HG03103 (cell line): ENCODE measurements at regions not wholly inside any gene's neighbourhood (a gene's known extent, or its start where the extent isn't known, plus 50 kb on each side); places are given as distances from the start of the nearest gene placed in this dataset.

ENCODE experiments used
- ATAC-seq: cut with Tn5 transposase; IDR thresholded peaks from one replicate; pipeline ENCODE4 v1.9.1; 2021; ENCODE audit warnings: low read depth; ENCODE audit not compliant: unreplicated experiment

DNA sequence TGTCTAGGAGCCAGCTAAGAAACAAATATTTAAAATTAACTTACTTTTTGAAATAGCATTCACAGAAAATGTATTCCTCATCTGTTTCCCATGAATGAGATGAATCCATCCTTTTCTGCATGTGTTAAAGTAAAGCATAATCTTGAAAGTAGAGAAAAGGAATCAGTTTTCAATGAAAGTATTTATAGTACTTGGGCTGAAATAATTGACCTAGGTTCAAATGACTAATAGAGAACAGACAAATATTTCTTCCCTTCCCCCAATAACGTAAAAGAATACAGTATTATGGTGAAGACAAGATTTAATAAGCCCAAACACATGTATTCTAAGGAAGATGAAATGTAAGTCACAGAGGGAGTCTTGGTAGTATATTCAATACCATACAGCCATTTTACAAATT lies 403.5 kb downstream of the ZNF608 start:
- ATAC-seq: no peak

DNA sequence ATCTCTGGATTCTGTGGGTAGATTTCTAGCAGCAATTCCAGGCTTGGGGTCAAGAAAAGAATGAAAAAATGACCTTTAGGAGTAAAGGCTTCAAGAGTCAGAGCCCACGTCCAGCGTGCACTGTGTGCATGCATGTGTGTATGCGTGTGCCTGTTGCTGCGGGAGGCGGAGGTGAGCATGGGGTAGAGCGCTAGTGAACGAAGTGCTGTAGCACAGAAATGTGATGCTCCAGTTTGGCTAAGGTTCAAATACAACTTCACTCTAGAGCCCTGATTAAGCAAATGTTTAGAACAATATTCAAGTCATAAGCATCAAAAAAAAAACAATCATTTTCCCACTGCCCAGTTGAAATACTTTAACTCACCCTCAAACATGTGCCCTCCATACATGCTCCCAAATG lies 403.9 kb downstream of the ZNF608 start:
- no peak for ATAC-seq

DNA sequence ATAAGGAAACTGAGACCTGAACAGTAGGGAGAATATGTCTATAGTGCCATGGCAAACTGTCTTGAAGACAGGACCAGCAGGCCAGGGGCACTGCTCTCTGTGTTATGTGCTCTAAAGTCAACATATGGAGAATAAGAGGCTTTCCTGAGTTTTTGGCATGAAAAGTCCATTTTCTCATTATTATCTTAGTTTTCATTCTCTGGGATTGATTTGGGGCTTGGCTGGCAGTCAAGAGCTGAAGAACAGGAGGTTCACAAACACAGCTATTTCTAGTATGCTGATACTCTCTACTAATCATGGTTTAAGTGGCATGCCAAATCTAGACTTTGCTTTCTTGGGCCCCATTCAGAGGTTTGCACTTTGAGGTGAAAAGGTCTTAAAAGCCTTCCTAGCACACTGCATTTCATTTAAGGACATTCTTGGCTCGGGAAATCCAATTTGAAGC lies 404.4 kb downstream of the ZNF608 start:
- ATAC-seq: no peak

GRCh38 chr5:124341066-124341858 lies 405.2 kb downstream of the ZNF608 start:
- no peak for ATAC-seq

DNA sequence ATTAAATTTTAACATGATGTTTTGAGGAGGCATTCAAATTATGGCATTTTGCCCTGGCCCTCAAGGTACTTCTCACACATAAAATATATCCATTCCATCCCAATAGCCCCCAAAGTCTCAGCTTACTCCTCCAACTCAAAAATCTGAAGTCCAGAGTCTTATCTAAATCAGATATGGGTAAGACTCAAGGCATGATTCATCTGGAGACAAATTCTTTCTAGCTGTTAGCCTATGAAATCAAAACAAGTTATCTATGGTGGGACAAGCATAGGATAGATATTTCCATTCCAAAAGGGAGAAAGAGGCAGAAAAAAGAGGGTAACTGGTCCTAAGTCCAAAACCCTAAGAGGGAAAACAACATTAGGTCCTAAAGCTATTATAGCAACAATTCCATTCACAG lies 408.4 kb downstream of the ZNF608 start:
- ATAC-seq: no peak

GRCh38 chr5:124333298-124333979 lies 413.0 kb downstream of the ZNF608 start:
- no peak for ATAC-seq

DNA sequence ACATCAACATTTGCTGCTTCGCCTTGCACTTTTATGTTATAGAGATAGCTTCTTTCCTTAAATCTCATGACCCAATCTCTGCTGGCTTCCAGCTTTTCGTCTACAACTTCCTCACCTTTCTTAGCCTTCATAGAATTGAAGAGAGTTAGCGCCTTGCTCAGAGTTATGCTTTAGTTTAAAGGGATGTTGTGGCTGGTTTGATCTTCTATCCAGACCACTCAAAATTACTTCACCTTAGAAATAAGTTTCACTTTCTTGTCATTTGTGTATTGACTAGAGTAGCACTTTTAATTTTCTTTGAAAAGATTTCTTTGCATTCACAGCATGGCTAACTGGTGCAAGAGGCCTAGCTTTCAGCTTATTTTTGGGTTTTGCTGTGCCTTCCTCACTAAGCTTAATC lies 414.2 kb downstream of the ZNF608 start:
- no peak for ATAC-seq

DNA sequence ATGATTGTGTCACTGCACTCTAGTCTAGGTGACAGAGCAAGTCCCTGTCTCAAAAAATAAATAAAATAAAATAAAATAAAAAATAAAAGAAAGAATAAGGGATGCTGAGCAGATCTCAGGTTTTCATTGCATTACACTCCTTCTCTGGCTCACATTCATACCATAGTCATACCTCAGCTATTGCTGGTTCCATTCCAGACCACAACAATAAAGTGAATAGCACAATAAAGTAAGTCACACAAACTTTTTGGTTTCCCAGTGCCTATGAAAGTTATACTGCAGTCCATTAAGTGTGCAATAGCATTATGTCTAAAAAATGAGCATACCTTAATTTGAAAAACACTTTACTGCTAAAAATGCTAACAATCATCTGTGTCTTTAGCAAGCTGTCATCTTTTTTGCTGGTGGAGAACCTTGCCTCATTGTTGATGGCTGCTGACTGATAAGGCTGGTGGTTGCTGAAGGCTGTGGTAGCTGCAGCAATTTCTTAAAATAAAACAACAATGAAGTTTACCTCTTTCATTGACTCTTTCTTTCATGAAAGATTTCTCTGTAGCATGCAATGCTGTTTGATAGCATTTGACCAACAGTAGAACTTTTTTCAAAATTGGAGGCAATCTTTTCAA lies 415.7 kb downstream of the ZNF608 start:
- ATAC-seq: no peak

DNA sequence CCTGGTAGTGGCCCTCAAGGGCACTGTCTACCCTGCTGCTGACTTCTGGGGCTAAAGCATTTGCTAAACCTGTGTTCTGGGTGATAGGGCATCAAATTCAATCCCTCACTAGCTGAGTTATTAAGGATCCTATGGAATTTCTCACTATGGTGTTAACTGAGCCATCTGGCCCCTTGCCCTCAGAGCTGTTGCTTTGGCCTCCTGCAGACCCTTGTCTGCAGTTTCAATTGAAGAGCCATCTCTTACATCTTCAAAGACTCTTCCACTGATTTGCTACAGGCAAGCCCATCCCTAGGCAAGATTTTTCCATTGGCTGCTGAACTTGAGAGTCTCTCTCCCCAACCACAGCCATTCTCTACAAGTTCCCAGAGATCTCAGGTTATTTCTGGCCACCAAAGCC lies 418.2 kb downstream of the ZNF608 start:
- no peak for ATAC-seq

DNA sequence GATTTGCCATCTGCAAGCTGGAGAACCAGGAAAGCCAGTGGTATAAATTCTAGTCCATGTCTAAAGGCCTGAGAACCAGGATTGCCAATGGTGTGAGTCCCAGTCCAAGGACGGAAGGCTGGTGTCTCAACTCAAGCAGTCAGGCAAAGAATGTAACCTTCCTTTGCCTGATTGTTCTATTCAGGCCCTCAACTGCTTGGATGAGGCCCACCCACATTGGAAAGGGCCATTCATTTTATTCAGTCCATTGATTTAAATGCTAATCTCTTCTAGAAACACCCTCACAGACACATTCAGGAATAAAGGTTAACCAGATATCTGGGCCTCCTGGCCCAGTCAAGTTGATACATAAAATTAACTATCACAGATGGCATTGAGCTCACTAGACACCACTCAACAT lies 427.8 kb downstream of the ZNF608 start:
- ATAC-seq: no peak

- ATAC-seq: no peak
Observed at GRCh38 chr5:124317451-124317850, 429.0 kb downstream of the ZNF608 start.

- ATAC-seq: no peak
Observed at GRCh38 chr5:124315741-124316415, 430.6 kb downstream of the ZNF608 start.

GRCh38 chr5:124310453-124310852 lies 436.0 kb downstream of the ZNF608 start:
- no peak for ATAC-seq

DNA sequence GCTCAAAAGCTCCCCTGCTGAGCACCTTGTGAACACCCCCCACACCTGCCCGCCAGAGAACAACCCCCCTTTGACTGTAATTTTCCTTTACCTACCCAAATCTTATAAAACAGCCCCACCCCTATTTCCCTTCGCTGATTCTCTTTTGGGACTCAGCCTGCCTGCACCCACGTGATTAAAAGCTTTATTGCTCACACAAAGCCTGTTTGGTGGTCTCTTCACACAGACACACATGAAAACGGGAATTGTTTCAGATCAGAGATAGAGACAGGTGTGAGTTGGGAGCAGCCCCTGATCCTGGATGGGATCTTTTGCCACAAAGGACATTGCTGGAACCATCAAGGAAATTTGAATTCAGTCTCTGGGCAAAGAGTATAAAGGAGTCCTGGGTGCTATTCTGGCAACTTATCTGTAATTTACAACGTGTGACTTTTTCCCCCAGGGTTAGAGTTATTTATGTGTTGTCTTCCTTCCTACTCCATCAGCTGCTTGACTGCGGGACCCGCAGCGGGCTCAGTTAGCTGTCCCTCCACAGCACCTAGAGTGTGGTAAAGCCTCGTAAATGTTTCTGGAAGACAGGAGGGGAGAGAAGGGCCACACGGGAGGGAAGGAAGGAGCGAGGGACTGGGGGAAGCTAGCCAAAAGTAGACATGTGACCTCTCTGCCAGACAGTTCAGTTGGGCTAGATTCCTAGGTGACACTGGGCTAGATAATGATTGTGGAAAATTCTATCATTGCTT lies 437.0 kb downstream of the ZNF608 start:
- ATAC-seq: no peak

GRCh38 chr5:124303366-124303765 lies 443.1 kb downstream of the ZNF608 start:
- ATAC-seq: no peak

- ATAC-seq: no peak
Observed at GRCh38 chr5:124302533-124302932, 443.9 kb downstream of the ZNF608 start.

DNA sequence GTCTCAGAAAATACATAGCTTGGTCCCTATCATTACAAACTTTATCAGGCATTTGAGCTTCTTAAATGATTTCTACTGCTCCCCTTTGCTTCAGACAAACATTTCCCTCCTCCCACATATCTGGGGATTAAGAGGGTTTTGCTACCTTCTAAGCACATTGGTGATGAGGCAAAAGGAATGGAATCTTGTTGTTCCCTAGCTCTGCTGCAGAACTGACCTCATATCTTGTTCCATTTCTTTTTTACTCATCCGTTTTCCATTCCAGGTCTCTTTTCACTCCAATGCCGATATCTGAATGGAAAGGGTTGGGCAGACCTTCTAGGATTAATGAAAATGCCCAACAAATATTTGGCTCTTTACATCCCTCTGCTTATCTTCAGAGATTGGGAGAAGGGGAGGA lies 444.6 kb downstream of the ZNF608 start:
- ATAC-seq: no peak

GRCh38 chr5:124300815-124301621 lies 445.4 kb downstream of the ZNF608 start:
- ATAC-seq: no peak

GRCh38 chr5:124297826-124298225 lies 448.6 kb downstream of the ZNF608 start:
- no peak for ATAC-seq
